RWPE2 (cell line): ENCODE measurements at regions not wholly inside any gene's neighbourhood (a gene's known extent, or its start where the extent isn't known, plus 50 kb on each side); places are given as distances from the start of the nearest gene placed in this dataset.

Experiments
- ATAC-seq: fragments of 200-7000 bp; cut with Tn5 transposase; 3 replicates; pipeline ENCODE4 v1.9.1; 2021; ENCODE audit warnings: low read depth
- DNase-seq: peaks from one replicate; pipeline ENCODE4 v3.0.0-alpha.2; 2020; ENCODE audit warnings: low spot score
- H3K27ac ChIP-seq: fragments of 450-650 bp; 2 replicates; pipeline ENCODE4 v1.5.1; 2017; ENCODE audit warnings: mild to moderate bottlenecking; ENCODE audit not compliant: poor library complexity, severe bottlenecking
- H3K27me3 ChIP-seq: fragments of 250-450 bp; sonication (Bioruptor Pico); 2 replicates; pipeline ENCODE4 v1.5.1; 2021; ENCODE audit warnings: mild to moderate bottlenecking, moderate library complexity; ENCODE audit not compliant: insufficient read depth, poor library complexity, severe bottlenecking
- H3K36me3 ChIP-seq: fragments of 250-450 bp; sonication (Bioruptor Pico); 2 replicates; pipeline ENCODE4 v1.5.1; 2020; ENCODE audit warnings: low read depth, mild to moderate bottlenecking, moderate library complexity
- H3K4me1 ChIP-seq: fragments of 250-450 bp; sonication (Bioruptor Pico); 2 replicates; pipeline ENCODE4 v1.5.1; 2021; ENCODE audit warnings: mild to moderate bottlenecking, moderate library complexity; ENCODE audit not compliant: insufficient read depth, poor library complexity, severe bottlenecking
- H3K4me3 ChIP-seq: fragments of 250-450 bp; sonication (Bioruptor Pico); 2 replicates; pipeline ENCODE4 v1.5.1; 2021; ENCODE audit warnings: mild to moderate bottlenecking, moderate library complexity; ENCODE audit not compliant: severe bottlenecking
- H3K9me3 ChIP-seq: fragments of 250-450 bp; sonication (Bioruptor Pico); 2 replicates; pipeline ENCODE4 v1.5.1; 2021; ENCODE audit warnings: mild to moderate bottlenecking, moderate library complexity; ENCODE audit not compliant: severe bottlenecking
- CTCF ChIP-seq: fragments of 450-650 bp; IDR thresholded peaks from one replicate; pipeline ENCODE4 v1.5.1; 2017; ENCODE audit warnings: mild to moderate bottlenecking, moderate library complexity; ENCODE audit not compliant: poor library complexity, severe bottlenecking

DNA sequence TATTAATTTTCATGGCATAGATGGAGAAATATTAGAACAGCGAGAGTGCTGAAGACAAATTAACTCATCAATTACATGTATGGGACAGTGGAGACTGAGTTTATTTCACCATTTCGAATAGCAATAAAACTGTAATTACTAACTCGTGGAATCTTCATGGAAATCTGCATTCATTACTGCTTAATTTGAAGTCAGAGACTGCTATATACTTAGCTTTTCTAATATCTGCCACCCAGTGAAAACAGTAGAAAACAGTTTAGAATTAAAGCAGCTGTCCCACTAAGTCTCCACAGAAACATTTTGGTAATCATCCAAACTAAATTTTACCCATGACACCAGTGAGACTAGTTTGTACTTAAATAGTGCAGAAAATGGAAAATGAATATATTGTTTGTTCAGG lies 56.8 kb downstream of the IZUMO3 start:
- Histone ChIP-seq H3K4me3 (no peak overlapping the region), H3K27ac (no peak overlapping the region), H3K9me3 (no peaks in the 10 kb centered on the region), H3K36me3 (no peaks in the 10 kb centered on the region), H3K27me3 (no peaks in the 10 kb centered on the region), H3K4me1 (no peaks in the 10 kb centered on the region)
- DNase-seq (no peak), ATAC-seq (no peak)
- TF ChIP-seq CTCF = no peak

- Histone ChIP-seq H3K27me3 (no peaks in the 10 kb centered on the region), H3K4me1 (no peaks in the 10 kb centered on the region), H3K9me3 (no peaks in the 10 kb centered on the region), H3K27ac (no peak overlapping the region), H3K4me3 (no peak overlapping the region), H3K36me3 (no peaks in the 10 kb centered on the region)
- TF ChIP-seq CTCF = no peak
- DNase-seq (no peak), ATAC-seq (peak; percentile 27; the same call in 1 of the 3 replicates)
These were observed 57.8 kb downstream of the IZUMO3 start for GRCh38 chr9:24487946-24488345.

GRCh38 chr9:24487250-24487861 lies 58.3 kb downstream of the IZUMO3 start:
- H3K27ac ChIP-seq = no peak overlapping the region
- H3K9me3 ChIP-seq = no peaks in the 10 kb centered on the region
- no peaks in the 10 kb centered on the region for H3K36me3 ChIP-seq
- no peaks in the 10 kb centered on the region for H3K4me1 ChIP-seq
- no peak overlapping the region for H3K4me3 ChIP-seq
- DNase-seq (no peak), ATAC-seq (no peak)
- TF ChIP-seq CTCF = no peak
- H3K27me3 ChIP-seq = no peaks in the 10 kb centered on the region

DNA sequence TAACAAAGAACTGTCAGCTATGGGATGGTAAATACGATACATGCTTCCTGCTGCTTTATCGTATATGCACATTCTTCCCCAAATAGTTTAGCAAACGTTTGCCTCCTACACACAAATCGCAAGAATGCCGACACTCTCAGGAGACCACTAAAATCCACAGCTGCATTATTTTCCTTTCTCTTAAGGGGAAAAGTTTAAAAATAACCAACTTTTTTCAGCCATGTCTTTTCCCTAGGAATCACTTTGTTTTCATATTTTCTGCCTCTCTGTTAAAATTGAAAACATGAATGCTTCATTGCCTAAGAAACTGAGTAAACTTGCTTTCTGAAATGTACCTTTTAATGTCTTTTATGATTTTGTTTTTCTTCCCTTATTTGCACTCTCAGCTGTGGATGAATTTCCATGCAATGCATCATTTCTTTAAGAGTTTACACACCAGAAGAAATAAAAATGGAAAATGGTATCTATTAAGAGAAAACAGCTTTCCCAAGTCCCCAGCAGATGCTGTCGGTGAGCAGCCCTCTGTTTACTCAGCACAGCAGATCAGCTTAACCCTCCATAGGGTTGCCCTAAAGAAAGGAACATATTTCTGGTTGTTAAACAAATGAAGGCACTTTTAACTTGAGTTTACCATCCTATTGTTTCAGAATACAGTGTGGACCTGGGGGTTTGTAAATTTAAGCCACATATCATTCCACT lies 66.2 kb downstream of the IZUMO3 start:
- Histone ChIP-seq H3K4me3 (no peak overlapping the region), H3K27ac (no peak overlapping the region), H3K4me1 (no peaks in the 10 kb centered on the region), H3K27me3 (no peaks in the 10 kb centered on the region), H3K9me3 (no peaks in the 10 kb centered on the region), H3K36me3 (no peaks in the 10 kb centered on the region)
- ATAC-seq = no peak
- no peak for DNase-seq
- no peak for TF ChIP-seq CTCF
